Adrenal gland (tissue), 5 donors: ENCODE measurements at regions not wholly inside any gene's neighbourhood (a gene's known extent, or its start where the extent isn't known, plus 50 kb on each side); places are given as distances from the start of the nearest gene placed in this dataset.

Experiments
- POLR2A ChIP-seq, 2 donors: fragments of 450-650 bp; IDR thresholded peaks; one replicate each; pipeline ENCODE4 v1.6.1; 2017; ENCODE audit warnings: antibody characterized with exemption in 2 of 2, mild to moderate bottlenecking in 2 of 2, moderate library complexity in 1 of 2
- TF ChIP-seq, protein P1 (sequence below), 6 experiments: fragments of 450-650 bp in 4 of 6; fragments of 200-600 bp in 2 of 6; sonication (generic) in 1 of 6; IDR thresholded peaks; 1 replicate in 5 of 6; 2 replicates in 1 of 6; pipeline versions ENCODE4 v1.5.1 to v1.8.0; 2016 to 2021; ENCODE audit warnings: antibody characterized with exemption in 6 of 6, mild to moderate bottlenecking in 2 of 6, moderate library complexity in 1 of 6
- donor health status: DM: no; HTN: no; CAD: no.

DNA sequence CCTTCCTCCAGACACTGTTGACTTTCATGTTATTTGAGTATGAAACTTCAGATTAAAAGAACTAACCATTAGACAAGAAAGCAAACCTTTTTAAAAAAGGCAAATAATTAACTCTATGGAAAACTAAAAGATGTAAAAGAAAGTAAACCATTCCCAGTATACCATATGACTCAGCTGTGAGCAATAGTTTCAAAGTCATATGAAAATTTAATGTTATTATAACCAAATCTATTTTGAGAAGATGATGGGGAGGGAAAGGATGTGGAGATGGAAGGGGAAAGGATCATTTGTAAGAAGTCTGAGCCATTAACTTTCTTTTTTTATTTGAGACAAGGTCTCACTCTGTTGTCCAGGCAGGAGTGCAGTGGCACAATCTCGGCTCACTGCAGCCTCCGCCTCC, 131.8 kb downstream of the IRX5 start:
- no peak for TF ChIP-seq POLR2A (IDR thresholded peaks at IDR 0.05)
- TF ChIP-seq, protein P1, sequence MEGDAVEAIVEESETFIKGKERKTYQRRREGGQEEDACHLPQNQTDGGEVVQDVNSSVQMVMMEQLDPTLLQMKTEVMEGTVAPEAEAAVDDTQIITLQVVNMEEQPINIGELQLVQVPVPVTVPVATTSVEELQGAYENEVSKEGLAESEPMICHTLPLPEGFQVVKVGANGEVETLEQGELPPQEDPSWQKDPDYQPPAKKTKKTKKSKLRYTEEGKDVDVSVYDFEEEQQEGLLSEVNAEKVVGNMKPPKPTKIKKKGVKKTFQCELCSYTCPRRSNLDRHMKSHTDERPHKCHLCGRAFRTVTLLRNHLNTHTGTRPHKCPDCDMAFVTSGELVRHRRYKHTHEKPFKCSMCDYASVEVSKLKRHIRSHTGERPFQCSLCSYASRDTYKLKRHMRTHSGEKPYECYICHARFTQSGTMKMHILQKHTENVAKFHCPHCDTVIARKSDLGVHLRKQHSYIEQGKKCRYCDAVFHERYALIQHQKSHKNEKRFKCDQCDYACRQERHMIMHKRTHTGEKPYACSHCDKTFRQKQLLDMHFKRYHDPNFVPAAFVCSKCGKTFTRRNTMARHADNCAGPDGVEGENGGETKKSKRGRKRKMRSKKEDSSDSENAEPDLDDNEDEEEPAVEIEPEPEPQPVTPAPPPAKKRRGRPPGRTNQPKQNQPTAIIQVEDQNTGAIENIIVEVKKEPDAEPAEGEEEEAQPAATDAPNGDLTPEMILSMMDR (IDR thresholded peaks at IDR 0.05) = no peak
